LHCN-M2 (cell line): ENCODE measurements at regions not wholly inside any gene's neighbourhood (a gene's known extent, or its start where the extent isn't known, plus 50 kb on each side); places are given as distances from the start of the nearest gene placed in this dataset.

Experiments
- DNase-seq: peaks from one replicate; pipeline ENCODE4 v3.0.0-alpha.2; 2012; ENCODE audit warnings: low read depth

- no peak for DNase-seq
These were observed 159.7 kb upstream of the SHISA6 start for GRCh38 chr17:11081342-11081741.

- no peak for DNase-seq
These were observed 163.3 kb upstream of the SHISA6 start for GRCh38 chr17:11077673-11078072.

- DNase-seq, result no peak
These were observed 166.6 kb upstream of the SHISA6 start for GRCh38 chr17:11074451-11074850.

- no peak for DNase-seq
These were observed 184.1 kb upstream of the SHISA6 start for GRCh38 chr17:11056926-11057325.

- DNase-seq, result no peak
These were observed 187.2 kb upstream of the SHISA6 start for GRCh38 chr17:11053846-11054245.

- DNase-seq, result no peak
These were observed 191.5 kb upstream of the SHISA6 start for GRCh38 chr17:11049539-11049938.

GRCh38 chr17:11047228-11047627 lies 193.8 kb upstream of the SHISA6 start:
- no peak for DNase-seq

GRCh38 chr17:11039342-11039741 lies 201.5 kb upstream of the PIRT start:
- no peak for DNase-seq

- no peak for DNase-seq
These were observed 197.8 kb upstream of the PIRT start for GRCh38 chr17:11035681-11036080.

- DNase-seq, result no peak
These were observed 193.9 kb upstream of the PIRT start for GRCh38 chr17:11031787-11032186.

- DNase-seq, result no peak
These were observed 191.9 kb upstream of the PIRT start for GRCh38 chr17:11029791-11030190.

GRCh38 chr17:11028349-11028748 lies 190.5 kb upstream of the PIRT start:
- no peak for DNase-seq

- no peak for DNase-seq
These were observed 189.0 kb upstream of the PIRT start for GRCh38 chr17:11026903-11027302.

- DNase-seq, result no peak
These were observed 186.0 kb upstream of the PIRT start for GRCh38 chr17:11023639-11024479.

- DNase-seq, result no peak
These were observed 168.6 kb upstream of the PIRT start for GRCh38 chr17:11006530-11006929.

- DNase-seq, result no peak
These were observed 168.1 kb upstream of the PIRT start for GRCh38 chr17:11005940-11006339.

GRCh38 chr17:11002417-11002816 lies 164.5 kb upstream of the PIRT start:
- DNase-seq, result no peak

GRCh38 chr17:11001651-11002050 lies 163.8 kb upstream of the PIRT start:
- DNase-seq, result no peak

- no peak for DNase-seq
These were observed 161.6 kb upstream of the PIRT start for GRCh38 chr17:10999484-10999883.

- DNase-seq, result no peak
These were observed 155.2 kb upstream of the PIRT start for GRCh38 chr17:10993126-10993525.

GRCh38 chr17:10992106-10992880 lies 154.4 kb upstream of the PIRT start:
- no peak for DNase-seq

GRCh38 chr17:10987786-10988185 lies 149.9 kb upstream of the PIRT start:
- no peak for DNase-seq

- no peak for DNase-seq
These were observed 146.3 kb upstream of the PIRT start for GRCh38 chr17:10984220-10984619.
